ENCODE measurements at regions not wholly inside any gene's neighbourhood (a gene's known extent, or its start where the extent isn't known, plus 50 kb on each side); places are given as distances from the start of the nearest gene placed in this dataset.
"Not testable (repeated sequence)": the region's sequence is repeated elsewhere in the genome, so short reads cannot be mapped to it uniquely, and the experiment has no call there.

GRCh38 chr10:76665029-76665428, 972.6 kb downstream of the KCNMA1 start:
- DNase-seq (ENCODE audit: low read depth in 2 of 2), result no peak

- DNase-seq (ENCODE audit: low read depth in 2 of 2), result no peak
Measured at GRCh38 chr10:76657337-76658012, 980.1 kb downstream of the KCNMA1 start.

GRCh38 chr10:76651154-76651553, 986.5 kb downstream of the KCNMA1 start:
- DNase-seq (ENCODE audit: low read depth in 2 of 2), result no peak

GRCh38 chr10:76649723-76650127, 987.9 kb downstream of the KCNMA1 start:
- DNase-seq (ENCODE audit: low read depth in 2 of 2), result peak; percentile 65 to 67

GRCh38 chr10:76649254-76649653, 988.4 kb downstream of the KCNMA1 start:
- DNase-seq (ENCODE audit: low read depth in 2 of 2), result no peak

- peak; percentile 68 to 69 for DNase-seq (ENCODE audit: low read depth in 2 of 2)
Measured at GRCh38 chr10:76647301-76647700, 990.3 kb downstream of the KCNMA1 start.

- no peak for DNase-seq (ENCODE audit: low read depth in 2 of 2)
Measured at GRCh38 chr10:76645341-76645740, 992.3 kb downstream of the KCNMA1 start.

- no peak for DNase-seq (ENCODE audit: low read depth in 2 of 2)
Measured at GRCh38 chr10:76644476-76644875, 993.1 kb downstream of the KCNMA1 start.

- DNase-seq (ENCODE audit: low read depth in 2 of 2), result no peak
Measured at GRCh38 chr10:76643511-76643911, 994.1 kb downstream of the KCNMA1 start.

GRCh38 chr10:76642358-76642757, 995.2 kb downstream of the KCNMA1 start:
- no peak for DNase-seq (ENCODE audit: low read depth in 2 of 2)

- DNase-seq (ENCODE audit: low read depth in 2 of 2), result no peak
Measured at GRCh38 chr10:76641215-76641614, 996.4 kb downstream of the KCNMA1 start.

GRCh38 chr10:76640806-76641205, 996.8 kb downstream of the KCNMA1 start:
- DNase-seq (ENCODE audit: low read depth in 2 of 2), result no peak

GRCh38 chr10:76632767-76633051, 1004.9 kb downstream of the KCNMA1 start:
- DNase-seq (ENCODE audit: low read depth in 2 of 2), result no peak

GRCh38 chr10:76631884-76632766, 1005.5 kb downstream of the KCNMA1 start:
- DNase-seq (ENCODE audit: low read depth in 2 of 2), result no peak

- no peak for DNase-seq (ENCODE audit: low read depth in 2 of 2)
Measured at GRCh38 chr10:76631036-76631670, 1006.5 kb downstream of the KCNMA1 start.

- DNase-seq (ENCODE audit: low read depth in 2 of 2), result no peak
Measured at GRCh38 chr10:76628801-76629200, 1008.8 kb downstream of the KCNMA1 start.

- DNase-seq (ENCODE audit: low read depth in 2 of 2), result no peak
Measured at GRCh38 chr10:76626386-76626785, 1011.2 kb downstream of the KCNMA1 start.

- DNase-seq (ENCODE audit: low read depth in 2 of 2), result no peak
Measured at GRCh38 chr10:76624470-76624869, 1013.1 kb downstream of the KCNMA1 start.

GRCh38 chr10:76621886-76622620, 1015.6 kb downstream of the KCNMA1 start:
- DNase-seq (ENCODE audit: low read depth in 2 of 2), result no peak

GRCh38 chr10:76618641-76619040, 1019.0 kb downstream of the KCNMA1 start:
- DNase-seq (ENCODE audit: low read depth in 2 of 2), result no peak

- no peak for DNase-seq (ENCODE audit: low read depth in 2 of 2)
Measured at GRCh38 chr10:76618171-76618570, 1019.4 kb downstream of the KCNMA1 start.

GRCh38 chr10:76616666-76617065, 1020.9 kb downstream of the KCNMA1 start:
- not testable (repeated sequence) for DNase-seq (ENCODE audit: low read depth in 2 of 2)

Measured in fibroblast of skin of left quadriceps (primary cell).